Mammary epithelial cell (primary cell): ENCODE measurements at regions not wholly inside any gene's neighbourhood (a gene's known extent, or its start where the extent isn't known, plus 50 kb on each side); places are given as distances from the start of the nearest gene placed in this dataset.

Experiments used
- EZH2 ChIP-seq: IDR thresholded peaks from 2 replicates; pipeline ENCODE4 v1.6.1; 2012; ENCODE audit warnings: low read length, inconsistent platforms, borderline replicate concordance
- TF ChIP-seq, protein P1 (sequence below), 2 donors: IDR thresholded peaks in 1 of 2; conservative IDR thresholded peaks in 1 of 2; 2 replicates each; pipeline ENCODE4 v1.5.1; 2011 to 2012; ENCODE audit warnings: inconsistent platforms in 2 of 2, low read length in 2 of 2, mild to moderate bottlenecking in 2 of 2, control low read depth in 1 of 2, low read depth in 1 of 2; ENCODE audit not compliant: insufficient read depth in 1 of 2; ENCODE audit errors: extremely low read depth in 1 of 2

DNA sequence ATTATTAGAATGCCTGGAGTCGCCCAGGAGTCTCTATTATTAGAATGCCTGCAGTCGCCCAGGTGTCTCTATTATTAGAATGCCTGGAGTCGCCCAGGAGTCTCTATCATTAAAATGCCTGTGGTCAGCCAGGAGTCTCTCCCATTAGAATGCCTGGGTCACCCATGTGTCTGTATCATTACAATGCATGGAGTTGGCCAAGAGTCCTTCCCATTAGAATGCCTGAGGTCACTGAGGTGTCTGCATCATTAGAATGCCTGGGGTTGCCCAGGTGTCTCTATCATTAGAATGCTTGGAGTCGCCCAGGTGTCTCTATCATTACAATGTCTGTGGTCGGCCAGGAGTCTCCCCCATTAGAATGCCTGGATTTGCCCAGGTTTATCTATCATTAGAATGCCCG, 66.9 kb downstream of the RNF187 start:
- TF ChIP-seq, protein P1, sequence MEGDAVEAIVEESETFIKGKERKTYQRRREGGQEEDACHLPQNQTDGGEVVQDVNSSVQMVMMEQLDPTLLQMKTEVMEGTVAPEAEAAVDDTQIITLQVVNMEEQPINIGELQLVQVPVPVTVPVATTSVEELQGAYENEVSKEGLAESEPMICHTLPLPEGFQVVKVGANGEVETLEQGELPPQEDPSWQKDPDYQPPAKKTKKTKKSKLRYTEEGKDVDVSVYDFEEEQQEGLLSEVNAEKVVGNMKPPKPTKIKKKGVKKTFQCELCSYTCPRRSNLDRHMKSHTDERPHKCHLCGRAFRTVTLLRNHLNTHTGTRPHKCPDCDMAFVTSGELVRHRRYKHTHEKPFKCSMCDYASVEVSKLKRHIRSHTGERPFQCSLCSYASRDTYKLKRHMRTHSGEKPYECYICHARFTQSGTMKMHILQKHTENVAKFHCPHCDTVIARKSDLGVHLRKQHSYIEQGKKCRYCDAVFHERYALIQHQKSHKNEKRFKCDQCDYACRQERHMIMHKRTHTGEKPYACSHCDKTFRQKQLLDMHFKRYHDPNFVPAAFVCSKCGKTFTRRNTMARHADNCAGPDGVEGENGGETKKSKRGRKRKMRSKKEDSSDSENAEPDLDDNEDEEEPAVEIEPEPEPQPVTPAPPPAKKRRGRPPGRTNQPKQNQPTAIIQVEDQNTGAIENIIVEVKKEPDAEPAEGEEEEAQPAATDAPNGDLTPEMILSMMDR (conservative IDR thresholded peaks at IDR 0.05 in 1 of 2, IDR thresholded peaks at IDR 0.05 in 1 of 2; ENCODE audit: extremely low read depth in 1 of 2, insufficient read depth in 1 of 2, low read depth in 1 of 2, low read length in 2 of 2): no peak
- no peak for TF ChIP-seq EZH2
